HG02884 (cell line): ENCODE measurements at regions not wholly inside any gene's neighbourhood (a gene's known extent, or its start where the extent isn't known, plus 50 kb on each side); places are given as distances from the start of the nearest gene placed in this dataset.
"Not testable (repeated sequence)": the region's sequence is repeated elsewhere in the genome, so short reads cannot be mapped to it uniquely, and the experiment has no call there.

Source experiments
- ATAC-seq: cut with Tn5 transposase; IDR thresholded peaks from one replicate; pipeline ENCODE4 v1.9.1; 2021; ENCODE audit warnings: mild to moderate bottlenecking, moderate library complexity; ENCODE audit not compliant: unreplicated experiment

DNA sequence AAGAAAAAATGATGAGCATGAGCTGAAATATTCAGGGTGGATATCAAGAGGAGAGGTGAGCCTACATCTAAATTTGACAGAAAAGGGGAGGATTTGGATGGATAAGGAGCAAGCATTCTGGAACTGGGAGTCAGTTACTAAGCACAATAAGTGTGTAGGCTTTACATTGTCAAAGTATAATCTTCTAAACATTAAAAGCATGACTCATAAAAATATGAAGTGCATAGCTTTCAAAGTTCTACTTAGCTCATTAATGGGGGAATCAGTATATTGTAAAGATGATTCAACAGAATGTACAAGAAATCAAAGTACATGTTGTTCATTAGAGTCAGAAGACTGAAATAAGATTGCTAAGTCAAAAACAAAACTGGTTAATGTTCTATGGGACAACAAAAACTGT is 248.0 kb upstream of the GAS1 start:
- no peak for ATAC-seq

DNA sequence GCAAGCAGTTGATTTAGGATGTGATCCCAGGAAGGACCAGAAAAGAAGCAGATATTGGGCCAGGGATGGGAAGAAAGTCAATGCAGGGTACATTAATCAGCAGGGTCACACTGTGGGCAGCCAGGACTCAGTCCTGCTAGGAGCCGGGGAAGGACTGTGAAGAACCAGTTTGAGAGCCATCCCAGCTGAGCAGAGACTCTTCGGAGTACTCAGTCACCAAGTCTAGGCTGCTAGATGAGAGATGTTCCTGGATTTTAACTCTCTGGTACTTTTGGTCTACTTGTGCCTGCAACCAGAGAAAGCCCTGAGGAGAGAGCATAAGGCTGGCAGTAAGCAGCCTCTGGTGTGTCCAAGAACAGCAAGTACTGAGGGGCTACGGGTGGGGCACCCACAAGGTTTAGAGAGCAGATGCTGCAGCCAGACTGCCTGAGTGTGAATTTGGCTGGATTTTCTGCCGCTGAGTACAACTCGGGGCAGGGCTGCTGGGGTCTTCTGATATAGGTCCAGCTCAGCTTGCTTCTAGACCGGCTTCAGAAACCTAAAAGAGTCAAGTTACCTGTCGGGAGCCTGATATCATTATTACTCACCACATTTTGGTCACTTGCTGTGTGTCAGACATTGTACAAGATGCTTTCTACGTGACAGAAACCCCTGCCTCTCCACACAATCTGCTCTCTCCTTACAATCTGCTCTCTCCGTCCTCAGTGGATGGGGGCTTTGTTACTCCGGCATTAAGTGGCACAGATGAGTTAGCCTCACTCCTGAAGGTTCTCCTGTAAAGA is 250.2 kb upstream of the GAS1 start:
- ATAC-seq: no peak

- ATAC-seq: no peak
Observed at GRCh38 chr9:87198716-87199115, 251.4 kb upstream of the GAS1 start.

DNA sequence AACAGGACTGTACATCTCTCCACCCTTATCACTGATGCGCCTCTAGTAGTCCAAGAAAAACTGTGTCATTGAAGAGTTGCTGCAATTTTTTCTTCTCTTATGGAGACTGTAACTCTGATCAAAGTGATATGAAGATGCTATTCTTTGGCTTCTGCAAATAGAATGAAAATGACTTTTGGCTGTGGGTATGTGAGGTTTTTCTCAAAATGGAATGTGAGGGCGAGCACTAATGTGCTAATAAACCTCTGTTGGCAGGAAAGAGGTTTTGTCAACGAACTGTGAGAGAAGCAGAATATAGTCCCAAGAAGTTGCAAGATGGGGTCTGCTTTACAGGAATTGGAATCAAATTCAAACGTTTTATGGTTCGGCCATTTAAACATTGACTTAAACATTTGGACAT is 252.0 kb upstream of the GAS1 start:
- no peak for ATAC-seq

- no peak for ATAC-seq
Observed at GRCh38 chr9:87199782-87200181, 252.5 kb upstream of the GAS1 start.

GRCh38 chr9:87201351-87201751 is 254.0 kb upstream of the GAS1 start:
- no peak for ATAC-seq

DNA sequence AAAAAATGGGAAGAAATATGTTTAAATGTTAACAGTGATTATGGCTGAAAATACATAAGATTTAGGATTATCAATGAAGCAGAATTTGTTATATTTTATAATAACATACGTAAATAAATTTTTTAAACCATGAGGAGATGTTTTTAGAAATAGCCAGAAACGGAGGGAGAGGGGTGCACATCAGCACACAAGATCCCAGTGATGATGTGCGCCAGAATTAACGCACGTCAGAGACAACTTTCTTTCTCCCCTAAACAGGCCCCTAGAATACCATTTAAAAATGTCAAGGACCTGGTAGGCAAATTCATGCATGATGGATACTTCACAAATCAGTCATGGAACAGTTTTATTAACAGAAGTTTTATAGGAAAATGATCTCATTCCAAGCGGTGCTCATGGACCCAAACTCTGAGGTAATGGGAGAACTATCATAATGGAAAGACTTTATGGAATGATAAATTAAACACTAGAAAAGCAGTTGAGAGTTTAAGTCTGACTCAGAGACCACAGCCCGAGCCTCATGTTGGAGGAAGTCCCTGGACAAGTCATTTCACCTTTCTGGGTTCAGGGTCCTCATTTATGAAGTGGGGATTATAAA is 258.9 kb upstream of the GAS1 start:
- no peak for ATAC-seq

- ATAC-seq: not testable (repeated sequence)
Observed at GRCh38 chr9:87210658-87211057, 263.4 kb upstream of the GAS1 start.

DNA sequence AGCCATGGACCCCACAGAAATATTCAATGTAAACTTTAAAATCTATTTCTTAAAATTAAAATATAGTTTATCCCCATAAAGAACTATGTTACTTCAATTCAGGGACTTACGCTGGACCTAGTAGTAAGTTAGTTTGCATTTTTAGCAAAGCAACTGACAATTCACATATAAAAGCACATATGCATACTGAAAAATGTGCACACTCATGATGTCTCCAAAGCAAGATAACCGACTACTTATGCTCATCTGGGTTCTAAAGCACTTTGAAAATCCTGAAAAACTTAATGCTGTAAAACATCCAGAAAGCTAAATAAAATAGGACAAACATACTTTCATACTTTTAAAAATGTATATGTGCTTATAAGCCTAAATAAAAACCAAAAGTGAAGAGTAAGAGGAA is 264.4 kb upstream of the GAS1 start:
- no peak for ATAC-seq

- ATAC-seq: no peak
Observed at GRCh38 chr9:87212605-87213021, 265.3 kb upstream of the GAS1 start.

GRCh38 chr9:87213948-87214347 is 266.6 kb upstream of the GAS1 start:
- ATAC-seq: no peak

DNA sequence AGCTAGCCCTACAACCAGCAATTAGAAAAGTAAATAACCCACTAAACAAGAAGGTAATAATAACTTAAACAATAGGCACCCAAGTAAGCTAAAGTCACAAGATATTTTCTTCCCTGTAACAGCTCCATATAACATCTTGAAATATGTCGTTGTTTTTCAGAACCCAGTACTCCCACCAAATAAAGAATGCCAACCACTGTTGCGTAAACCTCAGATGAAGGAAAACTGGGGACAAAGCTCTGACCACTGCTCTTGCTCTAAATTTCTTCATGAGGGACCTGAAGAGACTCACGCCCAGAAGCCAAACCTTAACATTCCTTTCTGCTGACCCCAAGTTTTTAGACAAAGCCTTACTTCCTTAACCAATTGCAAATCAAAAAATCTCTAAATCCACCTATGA is 267.7 kb upstream of the GAS1 start:
- no peak for ATAC-seq

GRCh38 chr9:87216036-87216435 is 268.7 kb upstream of the GAS1 start:
- ATAC-seq: no peak

DNA sequence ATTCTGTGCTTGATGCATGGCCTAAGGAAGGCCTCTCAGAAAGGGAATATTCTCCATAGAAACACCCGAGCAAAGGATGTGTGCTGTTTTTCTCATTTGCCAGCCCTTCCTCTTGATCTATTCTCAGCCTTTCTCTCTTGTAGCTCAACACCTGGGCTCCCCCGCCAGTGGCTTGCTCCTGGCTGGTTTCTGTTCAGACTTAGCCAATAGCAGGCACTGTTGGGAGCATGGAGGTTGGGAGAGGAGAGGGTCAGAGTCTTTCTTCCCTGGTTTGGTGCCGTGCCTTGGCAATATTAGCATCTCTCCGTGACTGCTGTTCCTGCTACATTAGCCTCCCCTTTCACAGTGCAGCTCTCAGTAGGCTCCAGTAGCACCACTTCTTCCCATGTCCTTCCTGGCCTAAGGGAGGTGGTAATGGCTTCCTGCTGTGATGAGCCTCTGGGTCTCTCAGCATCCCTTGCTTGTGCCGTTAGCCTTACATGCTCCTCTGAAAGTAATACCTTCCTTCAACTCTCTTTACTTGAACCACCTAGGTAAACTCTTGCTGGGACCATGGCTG is 269.7 kb upstream of the GAS1 start:
- ATAC-seq: no peak

GRCh38 chr9:87223392-87224246 is 274.0 kb upstream of the DAPK1 start:
- ATAC-seq: no peak

- ATAC-seq: no peak
Observed at GRCh38 chr9:87226896-87227295, 270.8 kb upstream of the DAPK1 start.

- no peak for ATAC-seq
Observed at GRCh38 chr9:87227456-87227855, 270.2 kb upstream of the DAPK1 start.

GRCh38 chr9:87229108-87229507 is 268.6 kb upstream of the DAPK1 start:
- no peak for ATAC-seq

DNA sequence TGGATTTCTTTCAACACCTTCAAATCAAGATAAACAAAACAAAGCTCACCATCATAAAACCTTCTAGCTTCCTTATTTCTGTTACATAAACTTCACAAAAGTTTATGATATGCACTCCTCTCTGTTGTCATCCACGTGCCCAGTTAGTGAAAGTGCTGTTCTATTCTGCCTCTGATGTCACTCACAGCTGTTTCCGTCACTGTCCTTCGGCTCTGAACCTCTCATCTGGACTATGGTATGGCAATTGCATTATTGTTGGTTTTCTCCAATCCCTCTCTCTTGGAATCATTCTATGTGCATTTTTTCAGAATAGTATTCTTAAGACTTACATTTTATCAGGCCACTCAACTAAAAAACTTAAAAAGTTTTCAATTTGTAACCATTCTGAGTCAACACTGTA is 264.2 kb upstream of the DAPK1 start:
- no peak for ATAC-seq

DNA sequence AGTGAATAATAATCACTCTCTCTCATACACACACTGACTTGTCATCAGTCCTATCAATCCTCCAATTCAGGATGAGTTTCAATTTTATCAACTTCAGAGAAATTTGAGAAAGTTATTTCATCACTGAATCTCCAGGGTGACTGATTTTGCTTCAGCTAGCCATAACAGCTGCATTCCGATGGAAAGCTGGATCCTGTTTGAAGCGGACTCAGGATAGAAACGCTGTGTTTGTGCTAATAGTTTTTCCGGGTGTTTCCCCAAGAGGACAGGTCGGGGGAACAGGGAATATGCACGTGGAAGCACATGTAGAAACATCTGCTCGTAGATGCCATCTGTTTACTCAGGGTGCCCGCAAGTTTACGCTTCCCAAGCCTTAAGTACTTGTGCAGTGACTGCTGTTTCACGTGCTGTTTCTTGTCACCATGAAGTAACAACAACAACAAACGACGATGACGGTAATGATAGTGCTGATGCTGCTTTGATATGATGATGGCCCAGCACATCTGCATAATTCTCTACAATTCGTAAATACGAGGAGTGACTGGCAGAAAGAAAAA is 263.7 kb upstream of the DAPK1 start:
- ATAC-seq: no peak

- ATAC-seq: no peak
Observed at GRCh38 chr9:87234854-87235253, 262.8 kb upstream of the DAPK1 start.
